SK-N-SH (cell line): ENCODE measurements at regions not wholly inside any gene's neighbourhood (a gene's known extent, or its start where the extent isn't known, plus 50 kb on each side); places are given as distances from the start of the nearest gene placed in this dataset.

Source experiments
- CTCF ChIA-PET: fragments of 300-600, 350-600 bp; formaldehyde crosslinking; extraction: SDS; loops from one replicate; lab custom pipeline; 2021; lab: Yijun Ruan, JAX
- POLR2A ChIA-PET: fragments of 350-600 bp; sonication (Branson Sonifier 250); formaldehyde crosslinking; extraction: SDS; loops from one replicate; lab custom pipeline; 2020; ENCODE audit warnings: antibody characterized with exemption, inconsistent platforms; lab: Yijun Ruan, JAX
- DNase-seq: peaks from one replicate; pipeline ENCODE4 v3.0.0; 2012
- H2AFZ ChIP-seq: fragments of 200-600 bp; sonication (generic); 2 replicates; pipeline ENCODE4 v1.8.1; 2016; ENCODE audit warnings: antibody characterized with exemption, mild to moderate bottlenecking, low read depth
- H3F3A ChIP-seq: fragments of 200-600 bp; sonication (generic); replicated peaks from 2 replicates; pipeline ENCODE3; 2016; ENCODE audit warnings: antibody characterized with exemption, mild to moderate bottlenecking; ENCODE audit not compliant: insufficient read depth
- H3K27ac ChIP-seq, 2 experiments: fragments of 200-500 bp in 1 of 2; fragments of 200-600 bp in 1 of 2; sonication (Bioruptor generic) in 1 of 2; sonication (generic), shearing (Covaris generic) in 1 of 2; 2 replicates each; pipeline versions ENCODE4 v1.5.1 to v1.6.1; 2014 to 2016; ENCODE audit warnings: low read depth in 2 of 2, inconsistent platforms in 1 of 2, low read length in 1 of 2, mild to moderate bottlenecking in 1 of 2, mixed read lengths in 1 of 2
- H3K27me3 ChIP-seq: fragments of 200-600 bp; sonication (generic), shearing (Covaris generic); 2 replicates; pipeline ENCODE4 v1.6.1; 2016; ENCODE audit warnings: mixed run types; ENCODE audit not compliant: insufficient read depth
- H3K36me3 ChIP-seq, 2 experiments: fragments of 200-500 bp in 1 of 2; fragments of 200-600 bp in 1 of 2; sonication (Bioruptor generic) in 1 of 2; sonication (generic) in 1 of 2; replicated peaks in 1 of 2; 2 replicates each; pipeline versions ENCODE3 to v1.5.1; 2014 to 2016; ENCODE audit warnings: low read length in 1 of 2, mild to moderate bottlenecking in 1 of 2; ENCODE audit not compliant: insufficient read depth in 2 of 2, control insufficient read depth in 1 of 2
- H3K4me1 ChIP-seq, 2 experiments: fragments of 200-500 bp in 1 of 2; fragments of 200-600 bp in 1 of 2; sonication (Bioruptor generic) in 1 of 2; sonication (generic), shearing (Covaris generic) in 1 of 2; 2 replicates each; pipeline versions ENCODE4 v1.5.1 to v1.6.1; 2014 to 2016; ENCODE audit warnings: low read depth in 1 of 2, low read length in 1 of 2, mixed run types in 1 of 2; ENCODE audit not compliant: insufficient read depth in 2 of 2, control insufficient read depth in 1 of 2
- H3K4me2 ChIP-seq: fragments of 200-600 bp; sonication (generic), shearing (Covaris generic); 2 replicates; pipeline ENCODE4 v1.6.1; 2017; ENCODE audit warnings: mixed run types
- H3K4me3 ChIP-seq, 2 experiments: fragments of 200-500 bp in 1 of 2; fragments of 200-600 bp in 1 of 2; sonication (Bioruptor generic) in 1 of 2; sonication (generic), shearing (Covaris generic) in 1 of 2; 2 replicates each; pipeline versions ENCODE4 v1.5.1 to v1.8.1; 2014 to 2016; ENCODE audit warnings: low read depth in 2 of 2, inconsistent platforms in 1 of 2, low read length in 1 of 2, mild to moderate bottlenecking in 1 of 2, mixed read lengths in 1 of 2, moderate library complexity in 1 of 2
- H3K79me2 ChIP-seq: fragments of 200-600 bp; sonication (generic); 2 replicates; pipeline ENCODE4 v1.8.1; 2017; ENCODE audit warnings: mild to moderate bottlenecking; ENCODE audit not compliant: insufficient read depth
- H3K9ac ChIP-seq: fragments of 200-600 bp; sonication (generic); 2 replicates; pipeline ENCODE4 v1.6.1; 2017; ENCODE audit warnings: mixed run types
- H3K9me2 ChIP-seq: fragments of 200-600 bp; sonication (generic); 2 replicates; pipeline ENCODE4 v1.6.1; 2017; ENCODE audit warnings: mixed run types
- H3K9me3 ChIP-seq: fragments of 200-600 bp; sonication (generic); 2 replicates; pipeline ENCODE4 v1.6.1; 2017; ENCODE audit warnings: mixed run types, mild to moderate bottlenecking, moderate library complexity
- H4K20me1 ChIP-seq: fragments of 200-600 bp; sonication (generic); 2 replicates; pipeline ENCODE4 v1.6.1; 2017; ENCODE audit warnings: mild to moderate bottlenecking, mixed run types; ENCODE audit not compliant: insufficient read depth
- CHD2 ChIP-seq: fragments of 150-350 bp; IDR thresholded peaks from 2 replicates; pipeline ENCODE4 v1.6.1; 2018; ENCODE audit warnings: low read length; ENCODE audit not compliant: partially characterized antibody
- ELF1 ChIP-seq: IDR thresholded peaks from 2 replicates; pipeline ENCODE4 v1.4.0; 2012
- EP300 ChIP-seq, 2 experiments: IDR thresholded peaks; 2 replicates each; pipeline versions ENCODE4 v1.4.0 to v1.6.1; 2012; ENCODE audit warnings: borderline replicate concordance in 1 of 2, low read depth in 1 of 2, low read length in 1 of 2
- EZH2phosphoT487 ChIP-seq: fragments of 200-600 bp; sonication (generic); IDR thresholded peaks from 2 replicates; pipeline ENCODE4 v1.6.1; 2017; ENCODE audit warnings: low read depth, mixed run types, mild to moderate bottlenecking, antibody characterized with exemption, moderate library complexity, borderline replicate concordance
- GABPA ChIP-seq: IDR thresholded peaks from 2 replicates; pipeline ENCODE4 v1.4.0; 2012; ENCODE audit warnings: low read depth, mild to moderate bottlenecking
- GATA2 ChIP-seq: sonication (generic); formaldehyde crosslinking; IDR thresholded peaks from 2 replicates; pipeline ENCODE4 v1.5.0; 2020; ENCODE audit warnings: mild to moderate bottlenecking, missing genetic modification reagents
- IRF3 ChIP-seq: fragments of 150-350 bp; IDR thresholded peaks from 2 replicates; pipeline ENCODE4 v1.6.1; 2016; ENCODE audit warnings: mild to moderate bottlenecking, low read depth, low read length
- JUND ChIP-seq: IDR thresholded peaks from 2 replicates; pipeline ENCODE4 v1.4.0; 2012
- MAX ChIP-seq: IDR thresholded peaks from 2 replicates; pipeline ENCODE4 v1.4.0; 2012; ENCODE audit warnings: low read depth
- MEF2A ChIP-seq: IDR thresholded peaks from 2 replicates; pipeline ENCODE4 v1.4.0; 2012; ENCODE audit warnings: low read depth, borderline replicate concordance
- NFIC ChIP-seq: IDR thresholded peaks from 2 replicates; pipeline ENCODE4 v1.4.0; 2012; ENCODE audit warnings: borderline replicate concordance
- NRF1 ChIP-seq: IDR thresholded peaks from 2 replicates; pipeline ENCODE4 v1.6.1; 2012; ENCODE audit warnings: low read depth, mild to moderate bottlenecking, low read length
- POLR2AphosphoS5 ChIP-seq: IDR thresholded peaks from 2 replicates; pipeline ENCODE4 v1.6.1; 2012; ENCODE audit warnings: low read depth, low read length
- REST ChIP-seq: IDR thresholded peaks from 2 replicates; pipeline ENCODE4 v1.6.1; 2012; ENCODE audit warnings: mild to moderate bottlenecking, low read depth, low read length, moderate library complexity
- RFX5 ChIP-seq: IDR thresholded peaks from 2 replicates; pipeline ENCODE4 v1.6.1; 2012; ENCODE audit warnings: mild to moderate bottlenecking, improper control_type of control experiment, low read length
- RXRA ChIP-seq: IDR thresholded peaks from 2 replicates; pipeline ENCODE4 v1.4.0; 2012; ENCODE audit warnings: low read depth, mild to moderate bottlenecking, borderline replicate concordance
- TCF12 ChIP-seq: IDR thresholded peaks from 2 replicates; pipeline ENCODE4 v1.4.0; 2012
- USF1 ChIP-seq: IDR thresholded peaks from 2 replicates; pipeline ENCODE4 v1.4.0; 2012; ENCODE audit warnings: low read depth, borderline replicate concordance
- ZBTB33 ChIP-seq: IDR thresholded peaks from 2 replicates; pipeline ENCODE4 v1.4.0; 2012; ENCODE audit warnings: low read depth, borderline replicate concordance
- WGBS: methylation state at CpG from one replicate; pipeline ENCODE4 v1.1.6; 2017; ENCODE audit warnings: low lambda C conversion rate; 5-methylcytosine and 5-hydroxymethylcytosine counted together
- TF ChIP-seq, protein P1 (sequence below): IDR thresholded peaks from 2 replicates; pipeline ENCODE4; 2012

- Histone ChIP-seq H3K9me2 (no peaks in the 10 kb centered on the region), H3K36me3 (no peaks in the 10 kb centered on the region), H3K9me3 (no peaks in the 10 kb centered on the region), H3K27me3 (no peaks in the 10 kb centered on the region), H3K4me1 (peaks cover 0 to 12% of the 10 kb centered on the region in 2 experiments; a peak in 1 of 4 replicates), H3K9ac (no peak overlapping the region), H3K27ac (no peak overlapping the region), H4K20me1 (no peaks in the 10 kb centered on the region), H3K4me3 (no peak overlapping the region), H3K79me2 (no peaks in the 10 kb centered on the region), H3K4me2 (no peak overlapping the region), H2AFZ (no peak overlapping the region), H3F3A (no peaks in the 10 kb centered on the region)
- no peak for TF ChIP-seq TCF12
- no peak for TF ChIP-seq GABPA
- no peak for TF ChIP-seq MEF2A
- no peak for TF ChIP-seq POLR2AphosphoS5
- no peak for TF ChIP-seq ZBTB33
- TF ChIP-seq REST, result no peak
- no peak for TF ChIP-seq RFX5
- no peak for TF ChIP-seq CHD2
- TF ChIP-seq EZH2phosphoT487, result no peak
- no peak for TF ChIP-seq MAX
- TF ChIP-seq ELF1, result no peak
- TF ChIP-seq, protein P1, sequence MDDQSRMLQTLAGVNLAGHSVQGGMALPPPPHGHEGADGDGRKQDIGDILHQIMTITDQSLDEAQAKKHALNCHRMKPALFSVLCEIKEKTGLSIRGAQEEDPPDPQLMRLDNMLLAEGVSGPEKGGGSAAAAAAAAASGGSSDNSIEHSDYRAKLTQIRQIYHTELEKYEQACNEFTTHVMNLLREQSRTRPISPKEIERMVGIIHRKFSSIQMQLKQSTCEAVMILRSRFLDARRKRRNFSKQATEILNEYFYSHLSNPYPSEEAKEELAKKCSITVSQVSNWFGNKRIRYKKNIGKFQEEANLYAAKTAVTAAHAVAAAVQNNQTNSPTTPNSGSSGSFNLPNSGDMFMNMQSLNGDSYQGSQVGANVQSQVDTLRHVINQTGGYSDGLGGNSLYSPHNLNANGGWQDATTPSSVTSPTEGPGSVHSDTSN, result no peak
- no peak for TF ChIP-seq RXRA
- no peak for TF ChIP-seq EP300 (IDR thresholded peaks at IDR 0.05; ENCODE audit: borderline replicate concordance in 1 of 2, low read depth in 1 of 2, low read length in 1 of 2)
- TF ChIP-seq USF1, result no peak
- no peak for TF ChIP-seq NRF1
- no peak for TF ChIP-seq IRF3
- TF ChIP-seq JUND, result no peak
- TF ChIP-seq GATA2 (CRISPR knock-in tag), result no peak
- no peak for TF ChIP-seq NFIC
- ChIA-PET CTCF (no interaction called here), POLR2A (no interaction called here)
- WGBS, result 90% methylated on average over 9 of the region's 19 CpGs
- DNase-seq, result no peak
These were observed 96.5 kb upstream of the NCOR2 start for GRCh38 chr12:124663771-124664366.
